OCI-LY7 (cell line): ENCODE measurements at regions not wholly inside any gene's neighbourhood (a gene's known extent, or its start where the extent isn't known, plus 50 kb on each side); places are given as distances from the start of the nearest gene placed in this dataset.

Source experiments
- EZH2phosphoT487 ChIP-seq: fragments of 200-600 bp; sonication (generic); IDR thresholded peaks from 2 replicates; pipeline ENCODE4 v1.6.1; 2018; ENCODE audit warnings: low read depth, borderline replicate concordance, mild to moderate bottlenecking, mixed run types, antibody characterized with exemption, low read length, moderate library complexity, mixed read lengths
- TF ChIP-seq, protein P1 (sequence below): fragments of 200-600 bp; sonication (generic); conservative IDR thresholded peaks from 2 replicates; pipeline ENCODE4 v1.5.1; 2014; ENCODE audit warnings: mild to moderate bottlenecking, antibody characterized with exemption, low read length, moderate library complexity, mixed read lengths

DNA sequence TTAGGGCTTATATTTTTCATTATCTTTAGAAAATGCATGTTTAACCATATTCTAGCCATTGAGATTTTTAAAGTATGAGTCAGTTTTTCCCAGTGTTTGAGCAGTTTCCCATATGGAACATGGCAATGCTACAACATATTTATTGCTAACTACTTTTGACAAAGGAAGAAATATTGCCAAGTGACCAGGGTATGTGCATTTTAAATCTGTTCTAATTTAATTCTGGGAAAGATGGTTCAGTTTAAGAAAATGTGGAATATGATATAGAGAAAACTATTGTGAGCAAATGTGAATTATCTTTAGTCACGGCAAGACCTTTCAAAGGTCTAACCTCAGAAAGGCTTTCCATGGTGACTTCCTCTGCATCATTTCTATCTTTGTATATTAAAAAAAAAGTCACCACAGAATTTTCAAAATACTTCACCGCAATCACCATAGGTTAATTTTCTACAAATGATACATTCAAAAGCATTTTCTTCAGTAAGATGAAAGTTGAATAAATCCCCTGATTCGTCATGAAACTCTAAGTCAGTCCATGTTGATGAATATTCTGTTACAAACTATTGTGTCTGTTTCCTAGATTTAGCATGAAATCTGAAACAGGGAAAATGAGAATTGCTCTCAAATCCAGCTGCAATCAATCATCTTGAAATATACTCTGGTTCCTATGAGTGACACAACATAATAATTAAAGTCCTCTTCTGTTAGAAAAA is 2349.0 kb upstream of the TENM3 start:
- TF ChIP-seq, protein P1, sequence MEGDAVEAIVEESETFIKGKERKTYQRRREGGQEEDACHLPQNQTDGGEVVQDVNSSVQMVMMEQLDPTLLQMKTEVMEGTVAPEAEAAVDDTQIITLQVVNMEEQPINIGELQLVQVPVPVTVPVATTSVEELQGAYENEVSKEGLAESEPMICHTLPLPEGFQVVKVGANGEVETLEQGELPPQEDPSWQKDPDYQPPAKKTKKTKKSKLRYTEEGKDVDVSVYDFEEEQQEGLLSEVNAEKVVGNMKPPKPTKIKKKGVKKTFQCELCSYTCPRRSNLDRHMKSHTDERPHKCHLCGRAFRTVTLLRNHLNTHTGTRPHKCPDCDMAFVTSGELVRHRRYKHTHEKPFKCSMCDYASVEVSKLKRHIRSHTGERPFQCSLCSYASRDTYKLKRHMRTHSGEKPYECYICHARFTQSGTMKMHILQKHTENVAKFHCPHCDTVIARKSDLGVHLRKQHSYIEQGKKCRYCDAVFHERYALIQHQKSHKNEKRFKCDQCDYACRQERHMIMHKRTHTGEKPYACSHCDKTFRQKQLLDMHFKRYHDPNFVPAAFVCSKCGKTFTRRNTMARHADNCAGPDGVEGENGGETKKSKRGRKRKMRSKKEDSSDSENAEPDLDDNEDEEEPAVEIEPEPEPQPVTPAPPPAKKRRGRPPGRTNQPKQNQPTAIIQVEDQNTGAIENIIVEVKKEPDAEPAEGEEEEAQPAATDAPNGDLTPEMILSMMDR, result no peak
- no peak for TF ChIP-seq EZH2phosphoT487
